PC-9 (cell line): ENCODE measurements at regions not wholly inside any gene's neighbourhood (a gene's known extent, or its start where the extent isn't known, plus 50 kb on each side); places are given as distances from the start of the nearest gene placed in this dataset.

ENCODE experiments used
- BruUV-seq: library from RNA; stranded (reverse); fragments of 400-500 nt; replicated peaks from 2 replicates; lab custom pipeline; 2021; lab: Mats Ljungman, UMichigan
- CTCF ChIA-PET: fragments of 300-600 bp; sonication (Branson Sonifier 250); formaldehyde crosslinking; loops from one replicate; lab custom pipeline; 2022; ENCODE audit warnings: antibody characterized with exemption; lab: Charles Lee
- POLR2A ChIA-PET: fragments of 300-600 bp; sonication (Branson Sonifier 250); formaldehyde crosslinking; loops from one replicate; lab custom pipeline; 2022; ENCODE audit warnings: antibody characterized with exemption; ENCODE audit not compliant: unreplicated experiment; lab: Charles Lee
- DNase-seq, 2 experiments: peaks; one replicate each; pipeline versions ENCODE4 v3.0.0 to v3.0.0-alpha.2; 2015 to 2022; ENCODE audit warnings: mixed read lengths in 1 of 2
- H2AFZ ChIP-seq: fragments of 200-600 bp; sonication (generic); 2 replicates; pipeline ENCODE4 v1.8.1; 2017; ENCODE audit warnings: antibody characterized with exemption
- H3F3A ChIP-seq: fragments of 200-600 bp; sonication (generic); 2 replicates; pipeline ENCODE4 v1.8.1; 2017; ENCODE audit warnings: antibody characterized with exemption, mild to moderate bottlenecking, low read depth; ENCODE audit not compliant: insufficient read depth
- H3K27ac ChIP-seq: fragments of 200-600 bp; sonication (generic); 2 replicates; pipeline ENCODE4 v1.6.1; 2016; ENCODE audit warnings: mixed run types
- H3K27me3 ChIP-seq: fragments of 200-600 bp; sonication (generic); 2 replicates; pipeline ENCODE4 v1.6.1; 2016; ENCODE audit warnings: low read depth, mixed run types; ENCODE audit not compliant: insufficient read depth
- H3K36me3 ChIP-seq: fragments of 200-600 bp; sonication (generic); 2 replicates; pipeline ENCODE4 v1.6.1; 2016; ENCODE audit warnings: low read depth, mixed run types
- H3K4me1 ChIP-seq: fragments of 200-600 bp; sonication (generic); replicated peaks from 2 replicates; pipeline ENCODE4 v1.6.1; 2016; ENCODE audit warnings: mixed run types; ENCODE audit not compliant: insufficient read depth
- H3K4me2 ChIP-seq: fragments of 200-600 bp; sonication (generic); 2 replicates; pipeline ENCODE4 v1.6.1; 2017; ENCODE audit warnings: mixed run types
- H3K4me3 ChIP-seq: fragments of 200-600 bp; sonication (generic); 2 replicates; pipeline ENCODE4 v1.6.1; 2016; ENCODE audit warnings: mixed run types
- H3K79me2 ChIP-seq: fragments of 200-600 bp; sonication (generic); 2 replicates; pipeline ENCODE4 v1.6.1; 2017; ENCODE audit warnings: low read depth, mixed run types
- H3K9me2 ChIP-seq: fragments of 200-600 bp; sonication (generic); 2 replicates; pipeline ENCODE4 v1.8.1; 2017; ENCODE audit warnings: mild to moderate bottlenecking; ENCODE audit not compliant: insufficient read depth
- H3K9me3 ChIP-seq: fragments of 200-600 bp; sonication (generic); 2 replicates; pipeline ENCODE4 v1.8.1; 2016; ENCODE audit warnings: low read depth; ENCODE audit not compliant: insufficient read depth
- H4K20me1 ChIP-seq: fragments of 200-600 bp; sonication (generic); 2 replicates; pipeline ENCODE4 v1.8.1; 2017; ENCODE audit not compliant: insufficient read depth
- EZH2 ChIP-seq: fragments of 200-600 bp; sonication (generic); IDR thresholded peaks from 2 replicates; pipeline ENCODE4 v1.8.0; 2017; ENCODE audit warnings: antibody characterized with exemption, low read depth
- intact Hi-C: fragments of 100-400 bp; cut with micrococcal nuclease; formaldehyde crosslinking; loops from one replicate; pipeline ENCODE4 v1.10.0; 2022; ENCODE audit not compliant: unreplicated experiment
- TF ChIP-seq, protein P1 (sequence below): fragments of 200-600 bp; sonication (generic); conservative IDR thresholded peaks from 2 replicates; pipeline ENCODE4 v1.6.1; 2017; ENCODE audit warnings: mixed run types, antibody characterized with exemption, mild to moderate bottlenecking, moderate library complexity

DNA sequence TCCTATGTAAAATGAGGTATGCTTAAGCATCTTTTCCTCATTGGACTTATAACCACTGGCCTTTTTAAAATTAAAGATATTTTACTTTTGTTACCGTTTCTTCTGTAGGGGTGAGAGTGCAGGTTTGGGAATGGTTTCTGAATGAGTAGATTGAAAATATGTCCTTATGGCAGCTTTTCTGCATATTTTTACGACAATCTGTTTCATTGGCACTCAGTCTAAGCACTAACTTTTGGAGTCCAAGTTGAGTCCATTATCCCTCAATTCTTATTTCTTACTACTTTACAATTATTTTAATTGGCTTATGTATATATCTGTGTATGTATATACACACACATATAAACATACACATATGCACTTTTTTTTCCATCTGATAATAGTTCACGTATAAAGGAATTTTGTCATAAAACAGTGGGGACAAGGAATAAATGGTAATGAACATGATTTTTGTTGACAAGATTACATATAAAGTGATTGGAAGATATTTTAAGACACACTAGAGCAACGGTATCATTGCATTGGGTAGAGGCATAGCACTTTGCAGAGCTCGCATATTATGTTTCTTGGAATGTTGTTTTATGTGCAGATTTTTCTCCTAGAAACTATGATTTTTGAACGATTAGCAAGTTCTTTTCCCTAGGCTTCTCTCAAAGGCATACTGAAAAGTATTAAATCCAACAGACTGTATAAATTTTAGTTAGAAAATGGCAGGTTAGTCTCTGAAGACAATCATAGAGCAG lies 133.0 kb downstream of the FAT4 start:
- H3K27ac ChIP-seq: no peak overlapping the region
- H3K79me2 ChIP-seq: no peaks in the 10 kb centered on the region
- no TSS peak for BruUV-seq

DNA sequence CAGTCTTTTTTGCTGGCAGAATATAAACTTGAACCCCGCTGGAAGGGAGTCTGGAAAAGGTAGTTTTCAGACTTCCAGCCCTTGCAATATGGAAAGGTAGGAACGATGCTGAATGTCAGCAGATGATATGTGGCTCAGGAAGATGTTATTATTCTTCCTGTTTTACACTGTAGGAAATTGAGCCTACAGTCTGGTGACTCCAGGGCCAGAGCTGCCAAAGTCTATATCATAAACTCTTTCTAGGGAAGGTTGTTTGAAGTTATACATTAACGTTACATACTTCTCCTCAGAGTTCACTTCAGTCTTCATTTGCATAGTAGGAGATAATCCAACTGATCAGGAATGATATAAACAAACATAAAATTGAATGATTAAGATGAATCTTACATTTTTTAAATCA lies 141.3 kb downstream of the FAT4 start:
- DNase-seq: no peak
- peak overlapping the region; percentile 28; the same call in 1 of the 2 replicates for H2AFZ ChIP-seq
- H3K4me2 ChIP-seq: no peak overlapping the region
- no peaks in the 10 kb centered on the region for H3K27me3 ChIP-seq
- H3K79me2 ChIP-seq: no peaks in the 10 kb centered on the region
- CTCF ChIA-PET: no interaction called here
- no peaks in the 10 kb centered on the region for H3F3A ChIP-seq
- no TSS peak for BruUV-seq
- no peaks in the 10 kb centered on the region for H4K20me1 ChIP-seq
- no peaks in the 10 kb centered on the region for H3K9me2 ChIP-seq
- no peak overlapping the region for H3K4me3 ChIP-seq
- intact Hi-C loops: no loop called here
- POLR2A ChIA-PET: no interaction called here
- no peaks in the 10 kb centered on the region for H3K9me3 ChIP-seq
- no peaks in the 10 kb centered on the region for H3K4me1 ChIP-seq
- TF ChIP-seq, protein P1, sequence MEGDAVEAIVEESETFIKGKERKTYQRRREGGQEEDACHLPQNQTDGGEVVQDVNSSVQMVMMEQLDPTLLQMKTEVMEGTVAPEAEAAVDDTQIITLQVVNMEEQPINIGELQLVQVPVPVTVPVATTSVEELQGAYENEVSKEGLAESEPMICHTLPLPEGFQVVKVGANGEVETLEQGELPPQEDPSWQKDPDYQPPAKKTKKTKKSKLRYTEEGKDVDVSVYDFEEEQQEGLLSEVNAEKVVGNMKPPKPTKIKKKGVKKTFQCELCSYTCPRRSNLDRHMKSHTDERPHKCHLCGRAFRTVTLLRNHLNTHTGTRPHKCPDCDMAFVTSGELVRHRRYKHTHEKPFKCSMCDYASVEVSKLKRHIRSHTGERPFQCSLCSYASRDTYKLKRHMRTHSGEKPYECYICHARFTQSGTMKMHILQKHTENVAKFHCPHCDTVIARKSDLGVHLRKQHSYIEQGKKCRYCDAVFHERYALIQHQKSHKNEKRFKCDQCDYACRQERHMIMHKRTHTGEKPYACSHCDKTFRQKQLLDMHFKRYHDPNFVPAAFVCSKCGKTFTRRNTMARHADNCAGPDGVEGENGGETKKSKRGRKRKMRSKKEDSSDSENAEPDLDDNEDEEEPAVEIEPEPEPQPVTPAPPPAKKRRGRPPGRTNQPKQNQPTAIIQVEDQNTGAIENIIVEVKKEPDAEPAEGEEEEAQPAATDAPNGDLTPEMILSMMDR: no peak
- no peak for TF ChIP-seq EZH2
- no peak overlapping the region for H3K27ac ChIP-seq
- no peaks in the 10 kb centered on the region for H3K36me3 ChIP-seq

More for the DNA sequence above, 133.0 kb downstream of the FAT4 start:
- POLR2A ChIA-PET: no interaction called here
- Histone ChIP-seq H2AFZ (no peak overlapping the region), H3K4me1 (no peaks in the 10 kb centered on the region), H3K4me3 (no peak overlapping the region), H3K27me3 (no peaks in the 10 kb centered on the region), H3K9me2 (peaks cover 5% of the 10 kb centered on the region; the same call in 1 of the 2 replicates), H4K20me1 (no peaks in the 10 kb centered on the region; the same call in 1 of the 2 replicates), H3K4me2 (no peak overlapping the region), H3K36me3 (no peaks in the 10 kb centered on the region), H3K9me3 (no peaks in the 10 kb centered on the region), H3F3A (no peaks in the 10 kb centered on the region)
- intact Hi-C loops: no loop called here
- no peak for DNase-seq
- TF ChIP-seq, protein P1: no peak
- no peak for TF ChIP-seq EZH2
- CTCF ChIA-PET: no interaction called here

DNA sequence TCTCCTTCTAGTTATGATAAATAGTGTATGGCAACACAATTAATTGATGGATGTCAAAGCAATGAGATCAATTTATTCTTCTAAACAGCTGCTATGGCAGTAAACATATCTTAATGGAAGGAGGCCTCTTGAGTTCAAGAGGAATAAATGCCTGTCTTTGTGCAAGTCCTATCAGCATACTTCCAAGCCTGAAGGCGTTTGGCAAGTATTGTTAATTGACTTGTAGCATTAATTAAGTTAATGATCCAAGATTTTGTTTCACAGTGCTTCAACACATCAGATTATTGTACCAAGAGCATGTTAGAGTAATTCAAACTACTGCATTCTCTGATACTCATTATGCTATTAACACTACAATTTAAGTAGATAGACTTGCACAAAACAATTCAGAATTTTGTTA lies 144.8 kb downstream of the FAT4 start:
- BruUV-seq: no TSS peak
- H3F3A ChIP-seq: no peaks in the 10 kb centered on the region
- H2AFZ ChIP-seq: no peak overlapping the region
- TF ChIP-seq, protein P1: no peak
- TF ChIP-seq EZH2: no peak
- H3K4me3 ChIP-seq: no peak overlapping the region
- H3K9me3 ChIP-seq: no peaks in the 10 kb centered on the region
- DNase-seq: no peak
- H3K27me3 ChIP-seq: no peaks in the 10 kb centered on the region
- no peaks in the 10 kb centered on the region for H4K20me1 ChIP-seq
- H3K9me2 ChIP-seq: no peaks in the 10 kb centered on the region
- intact Hi-C loops: no loop called here
- no peak overlapping the region for H3K27ac ChIP-seq
- no peaks in the 10 kb centered on the region for H3K79me2 ChIP-seq
- H3K4me2 ChIP-seq: no peak overlapping the region
- CTCF ChIA-PET: no interaction called here
- no peaks in the 10 kb centered on the region for H3K36me3 ChIP-seq
- POLR2A ChIA-PET: no interaction called here
- no peaks in the 10 kb centered on the region for H3K4me1 ChIP-seq
